Retinal pigment epithelial cell (primary cell): ENCODE measurements at regions not wholly inside any gene's neighbourhood (a gene's known extent, or its start where the extent isn't known, plus 50 kb on each side); places are given as distances from the start of the nearest gene placed in this dataset.

Experiments used
- DNase-seq: peaks from one replicate; pipeline ENCODE4 v3.0.0-alpha.2; 2010; ENCODE audit warnings: low read depth
- H3K4me3 ChIP-seq: 2 replicates; pipeline ENCODE4 v1.5.1; 2011; ENCODE audit warnings: mild to moderate bottlenecking, low read length, control low read depth, moderate library complexity
- TF ChIP-seq, protein P1 (sequence below): conservative IDR thresholded peaks from 2 replicates; pipeline ENCODE4 v1.5.1; 2011; ENCODE audit warnings: low read depth, low read length, control low read depth, inconsistent platforms

DNA sequence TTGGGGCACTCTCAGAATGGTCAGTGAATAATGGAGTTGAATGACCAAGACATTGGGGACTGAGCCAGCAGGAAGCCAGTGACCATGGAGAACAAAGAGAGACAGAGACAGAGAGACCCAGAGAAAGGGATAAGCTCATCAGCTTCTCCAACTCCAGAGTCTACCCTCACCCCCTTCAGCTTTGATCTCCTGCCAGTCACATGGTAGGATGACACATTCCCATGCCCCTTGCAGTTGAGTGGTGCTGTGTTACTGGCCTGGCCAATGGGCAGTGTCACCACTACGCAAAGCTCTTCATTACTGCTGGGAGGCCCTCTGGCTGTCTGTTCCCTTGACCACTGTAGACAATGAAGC lies 643.5 kb downstream of the AJAP1 start:
- DNase-seq: no peak
- TF ChIP-seq, protein P1, sequence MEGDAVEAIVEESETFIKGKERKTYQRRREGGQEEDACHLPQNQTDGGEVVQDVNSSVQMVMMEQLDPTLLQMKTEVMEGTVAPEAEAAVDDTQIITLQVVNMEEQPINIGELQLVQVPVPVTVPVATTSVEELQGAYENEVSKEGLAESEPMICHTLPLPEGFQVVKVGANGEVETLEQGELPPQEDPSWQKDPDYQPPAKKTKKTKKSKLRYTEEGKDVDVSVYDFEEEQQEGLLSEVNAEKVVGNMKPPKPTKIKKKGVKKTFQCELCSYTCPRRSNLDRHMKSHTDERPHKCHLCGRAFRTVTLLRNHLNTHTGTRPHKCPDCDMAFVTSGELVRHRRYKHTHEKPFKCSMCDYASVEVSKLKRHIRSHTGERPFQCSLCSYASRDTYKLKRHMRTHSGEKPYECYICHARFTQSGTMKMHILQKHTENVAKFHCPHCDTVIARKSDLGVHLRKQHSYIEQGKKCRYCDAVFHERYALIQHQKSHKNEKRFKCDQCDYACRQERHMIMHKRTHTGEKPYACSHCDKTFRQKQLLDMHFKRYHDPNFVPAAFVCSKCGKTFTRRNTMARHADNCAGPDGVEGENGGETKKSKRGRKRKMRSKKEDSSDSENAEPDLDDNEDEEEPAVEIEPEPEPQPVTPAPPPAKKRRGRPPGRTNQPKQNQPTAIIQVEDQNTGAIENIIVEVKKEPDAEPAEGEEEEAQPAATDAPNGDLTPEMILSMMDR: no peak
- H3K4me3 ChIP-seq: no peak overlapping the region

DNA sequence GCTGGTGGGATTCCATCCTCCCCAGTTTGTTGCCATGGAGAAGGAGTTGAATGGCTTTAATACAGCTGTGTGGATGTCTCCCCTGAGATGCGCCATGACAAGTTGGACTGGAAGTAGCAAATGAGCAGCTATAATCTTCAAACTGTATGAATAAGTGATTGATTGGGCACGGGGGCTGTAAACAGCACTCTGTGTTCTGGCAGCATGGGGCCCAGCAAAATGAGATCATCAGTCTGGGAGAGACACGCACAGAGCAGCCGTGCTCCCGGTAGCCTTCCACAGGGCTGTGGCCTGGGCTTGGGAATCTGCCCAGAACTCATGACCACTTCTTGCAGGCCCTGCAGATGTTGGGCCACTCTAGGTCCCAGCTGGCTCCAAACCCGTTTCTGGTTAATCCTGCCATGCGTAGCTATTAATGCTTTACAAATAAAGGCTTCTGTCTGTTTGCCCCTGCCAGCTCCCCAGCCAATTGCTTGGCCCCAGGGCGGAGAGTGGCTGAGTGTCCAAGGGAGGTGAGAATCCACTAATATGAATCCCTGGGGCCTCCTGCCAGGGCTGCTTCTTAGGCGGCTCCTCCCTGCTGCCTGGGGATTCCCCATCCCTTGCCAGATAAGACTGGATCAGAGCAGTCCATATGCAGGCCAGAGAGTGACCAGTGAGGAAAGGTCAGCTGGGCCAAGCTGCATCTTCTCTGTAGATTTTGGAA lies 642.9 kb downstream of the AJAP1 start:
- TF ChIP-seq, protein P1: no peak
- H3K4me3 ChIP-seq: no peak overlapping the region
- no peak for DNase-seq

DNA sequence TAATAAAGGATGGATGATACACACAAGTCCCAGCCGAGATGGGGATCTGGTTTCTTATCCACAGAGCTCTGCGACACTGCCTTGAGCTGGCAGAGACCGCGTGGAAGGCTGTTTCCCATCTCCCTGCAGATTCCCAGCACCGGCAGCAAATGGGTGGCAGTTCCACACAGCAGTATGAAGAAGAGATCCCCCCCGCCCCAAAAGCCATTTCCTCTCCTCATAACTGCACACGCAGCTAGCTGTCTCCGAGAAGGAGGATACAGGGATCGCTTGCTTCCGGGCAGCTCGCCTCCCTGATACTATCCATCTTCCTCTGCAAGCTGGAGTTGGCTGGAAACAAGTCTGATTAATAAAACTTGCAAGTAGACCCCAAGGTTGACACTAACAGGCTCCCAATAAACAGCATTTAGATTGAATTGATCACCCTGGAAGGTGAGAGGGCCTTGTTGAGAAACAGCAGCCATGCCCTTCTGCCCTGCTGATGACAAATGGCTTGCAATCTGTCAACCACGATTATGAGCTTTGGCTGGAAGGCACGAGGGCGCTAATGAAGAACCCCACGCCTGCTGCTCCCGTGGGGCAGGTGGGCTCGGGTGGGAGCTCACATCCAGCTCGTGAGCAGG lies 642.3 kb downstream of the AJAP1 start:
- TF ChIP-seq, protein P1: no peak
- DNase-seq: no peak

DNA sequence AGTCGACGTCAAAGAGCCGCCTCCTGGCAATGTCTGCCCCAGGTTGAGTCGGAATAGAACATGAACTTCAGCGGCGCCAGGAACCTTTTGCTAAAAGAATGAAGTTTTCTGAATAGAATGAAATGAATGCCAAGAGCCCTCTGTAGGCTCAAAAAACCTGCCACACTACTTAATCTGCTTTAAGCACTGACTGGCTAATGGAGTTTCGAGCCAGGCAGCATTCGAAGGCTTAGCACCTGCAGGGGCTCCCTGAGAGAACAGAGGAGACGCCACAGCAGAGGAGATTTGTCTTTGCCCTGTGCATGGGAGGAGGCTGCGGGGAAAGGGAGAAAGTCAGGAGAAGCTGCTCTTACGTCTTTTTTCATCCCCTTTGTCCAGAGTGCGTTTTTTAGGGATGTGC lies 641.7 kb downstream of the AJAP1 start:
- H3K4me3 ChIP-seq: no peak overlapping the region
- TF ChIP-seq, protein P1: no peak
- DNase-seq: no peak

More for the DNA sequence above, 642.3 kb downstream of the AJAP1 start:
- H3K4me3 ChIP-seq: no peak overlapping the region

- TF ChIP-seq, protein P1: no peak
- no peak overlapping the region for H3K4me3 ChIP-seq
- DNase-seq: no peak
Measured at GRCh38 chr1:5291889-5292288, 637.5 kb downstream of the AJAP1 start.

DNA sequence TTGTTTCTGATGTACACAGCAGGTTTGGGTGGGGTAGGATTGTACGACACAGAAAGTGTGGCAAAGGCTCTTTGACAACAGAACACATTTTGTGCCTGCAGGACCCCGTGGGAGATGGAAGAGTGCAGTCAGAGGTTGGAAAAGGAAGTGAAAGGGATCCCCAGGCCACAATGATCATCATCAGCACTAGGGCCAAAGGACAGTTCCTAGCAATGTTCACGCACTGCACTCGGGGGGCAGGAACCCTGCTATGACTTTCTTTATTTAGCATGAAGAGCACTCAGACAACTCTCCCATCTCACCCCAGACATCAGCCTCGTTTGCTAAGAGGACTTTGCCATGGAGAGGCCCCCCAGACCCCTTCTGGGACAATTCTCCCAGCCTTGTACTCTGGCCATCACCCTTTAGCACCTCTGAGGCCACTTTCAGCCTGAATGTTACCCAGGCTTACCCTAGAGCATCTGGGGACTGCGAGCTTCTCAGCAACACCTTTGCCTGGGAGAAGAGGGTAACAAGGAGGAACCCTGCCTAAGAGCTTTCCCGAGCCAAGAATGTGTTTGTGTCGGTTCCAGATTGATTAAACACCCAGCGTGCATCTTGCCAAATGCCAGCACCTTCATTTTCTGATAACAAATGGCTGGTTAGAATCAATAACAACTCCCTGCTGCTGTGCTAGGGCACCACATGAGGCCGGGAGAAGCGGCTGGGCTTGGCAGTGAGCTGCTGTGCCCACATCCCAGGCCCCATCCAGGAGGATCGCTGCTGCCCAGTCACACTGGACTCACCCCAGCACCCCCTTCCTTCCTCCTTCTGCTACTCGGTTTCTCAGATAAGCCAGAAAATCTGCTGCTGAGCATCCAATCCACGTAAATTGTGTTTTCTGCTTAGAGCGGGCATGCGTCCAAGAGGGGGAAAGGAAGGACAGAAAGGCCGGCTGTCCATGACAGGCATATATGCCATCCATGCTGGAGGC lies 633.1 kb downstream of the AJAP1 start:
- DNase-seq: no peak
- no peak overlapping the region for H3K4me3 ChIP-seq
- TF ChIP-seq, protein P1: no peak
